ENCODE measurements at regions not wholly inside any gene's neighbourhood (a gene's known extent, or its start where the extent isn't known, plus 50 kb on each side); places are given as distances from the start of the nearest gene placed in this dataset.
"Not testable (repeated sequence)": the region's sequence is repeated elsewhere in the genome, so short reads cannot be mapped to it uniquely, and the experiment has no call there.

GRCh38 chr6:26957399-26958127, 289.9 kb upstream of the PRSS16 start:
- not testable (repeated sequence) for DNase-seq (ENCODE audit: low read depth)

- not testable (repeated sequence) for DNase-seq (ENCODE audit: low read depth)
Observed at GRCh38 chr6:26961236-26961635, 286.3 kb upstream of the PRSS16 start.

- DNase-seq (ENCODE audit: low read depth) = no peak
Observed at GRCh38 chr6:27002447-27002846, 245.1 kb upstream of the PRSS16 start.

- DNase-seq (ENCODE audit: low read depth) = no peak
Observed at GRCh38 chr6:27007020-27007419, 240.5 kb upstream of the PRSS16 start.

GRCh38 chr6:27008613-27009012, 238.9 kb upstream of the PRSS16 start:
- not testable (repeated sequence) for DNase-seq (ENCODE audit: low read depth)

- DNase-seq (ENCODE audit: low read depth) = not testable (repeated sequence)
Observed at GRCh38 chr6:27014053-27014452, 233.4 kb upstream of the PRSS16 start.

GRCh38 chr6:27016689-27017088, 230.8 kb upstream of the PRSS16 start:
- DNase-seq (ENCODE audit: low read depth) = no peak

GRCh38 chr6:27018401-27018800, 229.1 kb upstream of the PRSS16 start:
- not testable (repeated sequence) for DNase-seq (ENCODE audit: low read depth)

GRCh38 chr6:27019651-27020552, 227.6 kb upstream of the PRSS16 start:
- no peak for DNase-seq (ENCODE audit: low read depth)

GRCh38 chr6:27020553-27020880, 227.0 kb upstream of the PRSS16 start:
- no peak for DNase-seq (ENCODE audit: low read depth)

GRCh38 chr6:27023664-27024063, 223.8 kb upstream of the PRSS16 start:
- no peak for DNase-seq (ENCODE audit: low read depth)

GRCh38 chr6:27025351-27025750, 222.2 kb upstream of the PRSS16 start:
- no peak for DNase-seq (ENCODE audit: low read depth)

- no peak for DNase-seq (ENCODE audit: low read depth)
Observed at GRCh38 chr6:27026361-27026760, 221.1 kb upstream of the PRSS16 start.

GRCh38 chr6:27031302-27031701, 216.2 kb upstream of the PRSS16 start:
- DNase-seq (ENCODE audit: low read depth) = no peak

- no peak for DNase-seq (ENCODE audit: low read depth)
Observed at GRCh38 chr6:27038498-27038897, 209.0 kb upstream of the PRSS16 start.

- no peak for DNase-seq (ENCODE audit: low read depth)
Observed at GRCh38 chr6:27040244-27041042, 207.1 kb upstream of the PRSS16 start.

GRCh38 chr6:27043244-27043643, 204.3 kb upstream of the PRSS16 start:
- no peak for DNase-seq (ENCODE audit: low read depth)

GRCh38 chr6:27045131-27045530, 202.4 kb upstream of the PRSS16 start:
- not testable (repeated sequence) for DNase-seq (ENCODE audit: low read depth)

GRCh38 chr6:27047725-27048124, 199.8 kb upstream of the PRSS16 start:
- not testable (repeated sequence) for DNase-seq (ENCODE audit: low read depth)

GRCh38 chr6:27049863-27050781, 197.4 kb upstream of the PRSS16 start:
- DNase-seq (ENCODE audit: low read depth) = no peak

GRCh38 chr6:27052082-27052730, 195.3 kb upstream of the PRSS16 start:
- not testable (repeated sequence) for DNase-seq (ENCODE audit: low read depth)

Data from T-helper 22 cell (primary cell).